IMR-90 (cell line): ENCODE measurements at regions not wholly inside any gene's neighbourhood (a gene's known extent, or its start where the extent isn't known, plus 50 kb on each side); places are given as distances from the start of the nearest gene placed in this dataset.

Experiments
- ATAC-seq: fragments of 200-7000 bp; cut with Tn5 transposase; 2 replicates; pipeline ENCODE4 v1.9.1; 2020; ENCODE audit warnings: low read depth, mild to moderate bottlenecking, moderate library complexity
- BruUV-seq: library from RNA; stranded (reverse); fragments of 400-500 nt; replicated peaks from 2 replicates; lab custom pipeline; 2021; lab: Mats Ljungman, UMichigan
- CTCF ChIA-PET: fragments of 300-600 bp; formaldehyde crosslinking; extraction: SDS; loops from one replicate; lab custom pipeline; 2021; ENCODE audit warnings: antibody characterized with exemption; lab: Yijun Ruan, JAX
- POLR2A ChIA-PET: fragments of 300-600 bp; sonication (Branson Sonifier 250); formaldehyde crosslinking; loops from one replicate; lab custom pipeline; 2022; ENCODE audit warnings: antibody characterized with exemption; ENCODE audit not compliant: unreplicated experiment; lab: Charles Lee
- DNase-seq: peaks from one replicate; pipeline ENCODE4 v3.0.0; 2013
- H2AFZ ChIP-seq: replicated peaks from 2 replicates; pipeline ENCODE3; 2013; ENCODE audit warnings: low read length, mild to moderate bottlenecking; ENCODE audit not compliant: poor library complexity
- H2AK5ac ChIP-seq: 2 replicates; pipeline ENCODE4 v1.6.1; 2013; ENCODE audit warnings: low read depth, low read length, inconsistent platforms
- H2AK9ac ChIP-seq: replicated peaks from 2 replicates; pipeline ENCODE3; 2013; ENCODE audit warnings: mild to moderate bottlenecking, low read depth, low read length, moderate library complexity; ENCODE audit not compliant: poor library complexity
- H2BK120ac ChIP-seq: 2 replicates; pipeline ENCODE4 v1.6.1; 2013; ENCODE audit warnings: low read depth, low read length, inconsistent platforms
- H2BK15ac ChIP-seq: 3 replicates; pipeline ENCODE4 v1.6.1; 2013; ENCODE audit warnings: low read depth, low read length, inconsistent platforms
- H2BK20ac ChIP-seq: 2 replicates; pipeline ENCODE4 v1.6.1; 2013; ENCODE audit warnings: low read depth, mild to moderate bottlenecking, inconsistent platforms, low read length, moderate library complexity
- H2BK5ac ChIP-seq: 2 replicates; pipeline ENCODE4 v1.6.1; 2013; ENCODE audit warnings: mild to moderate bottlenecking, low read depth, low read length, inconsistent platforms; ENCODE audit not compliant: poor library complexity, severe bottlenecking
- H3K14ac ChIP-seq: replicated peaks from 2 replicates; pipeline ENCODE4 v1.6.1; 2013; ENCODE audit warnings: low read depth, low read length, inconsistent platforms
- H3K18ac ChIP-seq: 2 replicates; pipeline ENCODE4 v1.6.1; 2013; ENCODE audit warnings: low read depth, low read length, control low read depth
- H3K23ac ChIP-seq: 2 replicates; pipeline ENCODE4 v1.6.1; 2013; ENCODE audit warnings: low read depth, low read length, inconsistent platforms
- H3K27ac ChIP-seq: 2 replicates; pipeline ENCODE4 v1.5.1; 2013; ENCODE audit warnings: mild to moderate bottlenecking, control low read depth, low read length; ENCODE audit not compliant: insufficient read depth
- H3K27me3 ChIP-seq: 2 replicates; pipeline ENCODE4 v1.6.1; 2013; ENCODE audit warnings: low read length; ENCODE audit not compliant: control insufficient read depth, insufficient read depth
- H3K36me3 ChIP-seq: 2 replicates; pipeline ENCODE4 v1.6.1; 2013; ENCODE audit warnings: low read length, mixed read lengths; ENCODE audit not compliant: control insufficient read depth, insufficient read depth
- H3K4ac ChIP-seq: 2 replicates; pipeline ENCODE4 v1.6.1; 2013; ENCODE audit warnings: low read depth, low read length, inconsistent platforms
- H3K4me1 ChIP-seq: 2 replicates; pipeline ENCODE4 v1.6.1; 2013; ENCODE audit warnings: low read length, mixed read lengths; ENCODE audit not compliant: control insufficient read depth, insufficient read depth
- H3K4me2 ChIP-seq: 2 replicates; pipeline ENCODE4 v1.6.1; 2013; ENCODE audit warnings: low read depth, mild to moderate bottlenecking, control low read depth, low read length, moderate library complexity
- H3K4me3 ChIP-seq: 2 replicates; pipeline ENCODE4 v1.5.1; 2013; ENCODE audit warnings: low read depth, mild to moderate bottlenecking, control low read depth, low read length, moderate library complexity; ENCODE audit not compliant: insufficient read depth
- H3K56ac ChIP-seq: 2 replicates; pipeline ENCODE4 v1.6.1; 2013; ENCODE audit warnings: low read length, inconsistent platforms; ENCODE audit not compliant: insufficient read depth; ENCODE audit errors: extremely low read depth
- H3K79me1 ChIP-seq, 2 experiments: 2 replicates each; pipeline ENCODE4 v1.6.1; 2013; ENCODE audit warnings: low read length in 2 of 2, inconsistent platforms in 1 of 2, low read depth in 1 of 2
- H3K9ac ChIP-seq: 2 replicates; pipeline ENCODE4 v1.6.1; 2013; ENCODE audit warnings: low read depth, low read length, control low read depth
- H3K9me1 ChIP-seq: 2 replicates; pipeline ENCODE4 v1.6.1; 2013; ENCODE audit warnings: low read length, inconsistent platforms; ENCODE audit not compliant: insufficient read depth
- H3K9me3 ChIP-seq: 2 replicates; pipeline ENCODE4 v1.6.1; 2013; ENCODE audit warnings: low read length; ENCODE audit not compliant: control insufficient read depth, insufficient read depth
- H4K20me1 ChIP-seq: 2 replicates; pipeline ENCODE4 v1.6.1; 2013; ENCODE audit warnings: low read length, inconsistent platforms; ENCODE audit not compliant: insufficient read depth
- H4K5ac ChIP-seq: 2 replicates; pipeline ENCODE4 v1.6.1; 2013; ENCODE audit warnings: mild to moderate bottlenecking, low read depth, low read length, control low read depth
- H4K8ac ChIP-seq, 2 experiments: 2 replicates each; pipeline ENCODE4 v1.6.1; 2013; ENCODE audit warnings: low read depth in 2 of 2, low read length in 2 of 2, control low read depth in 1 of 2, inconsistent platforms in 1 of 2
- H4K91ac ChIP-seq: 2 replicates; pipeline ENCODE4 v1.6.1; 2013; ENCODE audit warnings: low read depth, low read length, inconsistent platforms; ENCODE audit not compliant: insufficient read depth
- FOS ChIP-seq: fragments of 150-350 bp; IDR thresholded peaks from 2 replicates; pipeline ENCODE4 v1.6.1; 2016; ENCODE audit warnings: low read depth, low read length
- WGBS, 2 experiments: methylation state at CpG; one replicate each; pipeline versions ENCODE4 v1.1.5 to v1.1.7; 2013; ENCODE audit warnings: missing lambda C conversion rate in 2 of 2; ENCODE audit not compliant: insufficient read length in 1 of 2; ENCODE audit errors: extremely low coverage in 2 of 2; 5-methylcytosine and 5-hydroxymethylcytosine counted together
- dilution Hi-C: fragments of 300-500 bp; cut with HindIII; formaldehyde crosslinking; loops from one replicate; pipeline ENCODE4 v1.14.3; 2018; ENCODE audit warnings: low sequenced_read_pairs; ENCODE audit not compliant: unreplicated experiment
- in situ Hi-C: fragments of 300-500 bp; cut with MboI; formaldehyde crosslinking; loops from 3 replicates; pipeline ENCODE4 v1.14.3; 2019; ENCODE audit warnings: low sequenced_read_pairs, inconsistent platforms, mixed read lengths
- intact Hi-C: fragments of 100-400 bp; cut with micrococcal nuclease; formaldehyde crosslinking; loops from 2 replicates; pipeline ENCODE4 v1.10.0; 2022
- TF ChIP-seq, protein P1 (sequence below): conservative IDR thresholded peaks from 2 replicates; pipeline ENCODE4 v1.5.1; 2012; ENCODE audit warnings: mild to moderate bottlenecking, low read depth, low read length, improper control_type of control experiment

DNA sequence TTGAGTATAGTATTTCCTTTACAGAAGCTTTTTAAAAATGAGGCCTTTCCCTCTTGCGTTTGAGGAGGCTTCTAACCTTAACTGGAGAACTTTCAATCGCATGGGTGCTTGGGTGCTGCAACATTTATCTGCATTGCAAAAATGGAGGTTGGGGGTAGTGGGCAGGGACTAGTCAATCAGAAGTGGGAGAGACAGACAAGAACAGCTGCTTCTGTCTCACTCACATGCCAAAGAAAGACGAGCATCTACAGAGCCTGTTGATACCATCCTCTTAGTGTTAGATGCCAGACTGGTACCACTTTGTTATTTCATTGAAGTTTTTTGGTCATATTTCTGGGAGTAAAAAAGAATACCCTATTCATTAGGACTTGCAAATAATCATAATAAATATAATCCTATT is 1292.2 kb downstream of the UQCRFS1 start:
- no peak overlapping the region for H2AK9ac ChIP-seq
- H2AK5ac ChIP-seq, result no peak overlapping the region
- H4K8ac ChIP-seq, result no peak overlapping the region
- no peak overlapping the region for H2BK20ac ChIP-seq
- BruUV-seq, result no TSS peak
- dilution Hi-C loops (no loop called here), intact Hi-C loops (no loop called here), in situ Hi-C loops (no loop called here)
- no peaks in the 10 kb centered on the region for H3K36me3 ChIP-seq
- no peak for ATAC-seq
- no peaks in the 10 kb centered on the region for H3K27me3 ChIP-seq
- H3K23ac ChIP-seq, result no peak overlapping the region
- H3K56ac ChIP-seq, result no peak overlapping the region
- ChIA-PET CTCF (no interaction called here), POLR2A (no interaction called here)
- H3K79me1 ChIP-seq, result no peaks in the 10 kb centered on the region
- TF ChIP-seq, protein P1, sequence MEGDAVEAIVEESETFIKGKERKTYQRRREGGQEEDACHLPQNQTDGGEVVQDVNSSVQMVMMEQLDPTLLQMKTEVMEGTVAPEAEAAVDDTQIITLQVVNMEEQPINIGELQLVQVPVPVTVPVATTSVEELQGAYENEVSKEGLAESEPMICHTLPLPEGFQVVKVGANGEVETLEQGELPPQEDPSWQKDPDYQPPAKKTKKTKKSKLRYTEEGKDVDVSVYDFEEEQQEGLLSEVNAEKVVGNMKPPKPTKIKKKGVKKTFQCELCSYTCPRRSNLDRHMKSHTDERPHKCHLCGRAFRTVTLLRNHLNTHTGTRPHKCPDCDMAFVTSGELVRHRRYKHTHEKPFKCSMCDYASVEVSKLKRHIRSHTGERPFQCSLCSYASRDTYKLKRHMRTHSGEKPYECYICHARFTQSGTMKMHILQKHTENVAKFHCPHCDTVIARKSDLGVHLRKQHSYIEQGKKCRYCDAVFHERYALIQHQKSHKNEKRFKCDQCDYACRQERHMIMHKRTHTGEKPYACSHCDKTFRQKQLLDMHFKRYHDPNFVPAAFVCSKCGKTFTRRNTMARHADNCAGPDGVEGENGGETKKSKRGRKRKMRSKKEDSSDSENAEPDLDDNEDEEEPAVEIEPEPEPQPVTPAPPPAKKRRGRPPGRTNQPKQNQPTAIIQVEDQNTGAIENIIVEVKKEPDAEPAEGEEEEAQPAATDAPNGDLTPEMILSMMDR, result no peak
- TF ChIP-seq FOS, result no peak
- no peak overlapping the region for H3K4ac ChIP-seq
- H4K91ac ChIP-seq, result no peak overlapping the region
- no peaks in the 10 kb centered on the region for H3K9me1 ChIP-seq
- no peak overlapping the region for H3K18ac ChIP-seq
- no peak overlapping the region for H2BK15ac ChIP-seq
- no peak for DNase-seq
- H3K4me1 ChIP-seq, result no peaks in the 10 kb centered on the region
- no peak overlapping the region for H3K9ac ChIP-seq
- peaks cover 15% of the 10 kb centered on the region for H3K9me3 ChIP-seq
- no peak overlapping the region for H3K14ac ChIP-seq
- no peak overlapping the region for H2BK120ac ChIP-seq
- no peak overlapping the region for H3K4me3 ChIP-seq
- WGBS, 2 experiments, result no CpG with 5 or more reads among the region's 3 CpGs
- no peak overlapping the region for H2AFZ ChIP-seq
- no peak overlapping the region for H3K27ac ChIP-seq
- H4K5ac ChIP-seq, result no peak overlapping the region
- no peak overlapping the region for H2BK5ac ChIP-seq
- no peaks in the 10 kb centered on the region for H4K20me1 ChIP-seq
- no peak overlapping the region for H3K4me2 ChIP-seq
